ENCODE measurements at regions not wholly inside any gene's neighbourhood (a gene's known extent, or its start where the extent isn't known, plus 50 kb on each side); places are given as distances from the start of the nearest gene placed in this dataset.

- TF ChIP-seq CTCF (IDR thresholded peaks at IDR 0.05; ENCODE audit: low read length): no peak
- no peak for TF ChIP-seq EZH2 (IDR thresholded peaks at IDR 0.05; ENCODE audit: borderline replicate concordance, low read length)
- H3K79me2 ChIP-seq (ENCODE audit: insufficient read depth, low read length): no peaks in the 10 kb centered on the region
- H3K27me3 ChIP-seq (ENCODE audit: insufficient read depth, low read length): no peaks in the 10 kb centered on the region
- H3K27ac ChIP-seq (ENCODE audit: low read depth, low read length, poor library complexity, severe bottlenecking): no peak overlapping the region
- no peak overlapping the region for H3K4me2 ChIP-seq (ENCODE audit: low read length)
- H3K9ac ChIP-seq (ENCODE audit: low read length): no peak overlapping the region
- no peak overlapping the region for H3K4me3 ChIP-seq (ENCODE audit: low read depth, low read length, poor library complexity, severe bottlenecking)
- no peaks in the 10 kb centered on the region for H3K9me2 ChIP-seq (ENCODE audit: low read depth, low read length)
- H3F3A ChIP-seq (ENCODE audit: insufficient read depth, low read length): no peaks in the 10 kb centered on the region
- no peaks in the 10 kb centered on the region for H3K4me1 ChIP-seq (ENCODE audit: insufficient read depth, low read length, severe bottlenecking)
- no peak overlapping the region for H2AFZ ChIP-seq (ENCODE audit: low read length)
- H3K36me3 ChIP-seq (ENCODE audit: insufficient read depth, low read length): no peaks in the 10 kb centered on the region
- no peaks in the 10 kb centered on the region for H4K20me1 ChIP-seq (ENCODE audit: insufficient read depth, low read length)
- no peaks in the 10 kb centered on the region for H3K9me3 ChIP-seq (ENCODE audit: low read length)
Measured at GRCh38 chr2:59073286-59073685, 832.2 kb upstream of the FANCL start.

GRCh38 chr2:59068255-59068654, 827.1 kb upstream of the FANCL start:
- H3F3A ChIP-seq (ENCODE audit: insufficient read depth, low read length): no peaks in the 10 kb centered on the region
- no peak overlapping the region for H3K4me2 ChIP-seq (ENCODE audit: low read length)
- no peaks in the 10 kb centered on the region for H3K27me3 ChIP-seq (ENCODE audit: insufficient read depth, low read length)
- TF ChIP-seq EZH2 (IDR thresholded peaks at IDR 0.05; ENCODE audit: borderline replicate concordance, low read length) (no peak), CTCF (IDR thresholded peaks at IDR 0.05; ENCODE audit: low read length) (no peak)
- H3K4me1 ChIP-seq (ENCODE audit: insufficient read depth, low read length, severe bottlenecking): no peaks in the 10 kb centered on the region
- no peaks in the 10 kb centered on the region for H3K9me2 ChIP-seq (ENCODE audit: low read depth, low read length)
- no peaks in the 10 kb centered on the region for H4K20me1 ChIP-seq (ENCODE audit: insufficient read depth, low read length)
- no peak overlapping the region for H3K27ac ChIP-seq (ENCODE audit: low read depth, low read length, poor library complexity, severe bottlenecking)
- H3K36me3 ChIP-seq (ENCODE audit: insufficient read depth, low read length): no peaks in the 10 kb centered on the region
- H3K9ac ChIP-seq (ENCODE audit: low read length): no peak overlapping the region
- no peaks in the 10 kb centered on the region for H3K79me2 ChIP-seq (ENCODE audit: insufficient read depth, low read length)
- H3K9me3 ChIP-seq (ENCODE audit: low read length): no peaks in the 10 kb centered on the region
- no peak overlapping the region for H2AFZ ChIP-seq (ENCODE audit: low read length)
- no peak overlapping the region for H3K4me3 ChIP-seq (ENCODE audit: low read depth, low read length, poor library complexity, severe bottlenecking)

GRCh38 chr2:59066787-59067399, 825.8 kb upstream of the FANCL start:
- Histone ChIP-seq H3K4me1 (ENCODE audit: insufficient read depth, low read length, severe bottlenecking) (no peaks in the 10 kb centered on the region), H4K20me1 (ENCODE audit: insufficient read depth, low read length) (no peaks in the 10 kb centered on the region), H3K4me2 (ENCODE audit: low read length) (no peak overlapping the region), H3K9ac (ENCODE audit: low read length) (no peak overlapping the region), H3K36me3 (ENCODE audit: insufficient read depth, low read length) (no peaks in the 10 kb centered on the region), H2AFZ (ENCODE audit: low read length) (no peak overlapping the region), H3K79me2 (ENCODE audit: insufficient read depth, low read length) (no peaks in the 10 kb centered on the region), H3K27me3 (ENCODE audit: insufficient read depth, low read length) (no peaks in the 10 kb centered on the region), H3K27ac (ENCODE audit: low read depth, low read length, poor library complexity, severe bottlenecking) (no peak overlapping the region), H3F3A (ENCODE audit: insufficient read depth, low read length) (no peaks in the 10 kb centered on the region), H3K4me3 (ENCODE audit: low read depth, low read length, poor library complexity, severe bottlenecking) (no peak overlapping the region), H3K9me2 (ENCODE audit: low read depth, low read length) (no peaks in the 10 kb centered on the region), H3K9me3 (ENCODE audit: low read length) (no peaks in the 10 kb centered on the region)
- no peak for TF ChIP-seq CTCF (IDR thresholded peaks at IDR 0.05; ENCODE audit: low read length)
- no peak for TF ChIP-seq EZH2 (IDR thresholded peaks at IDR 0.05; ENCODE audit: borderline replicate concordance, low read length)

Measured in OCI-LY1 (cell line).